ENCODE measurements at regions not wholly inside any gene's neighbourhood (a gene's known extent, or its start where the extent isn't known, plus 50 kb on each side); places are given as distances from the start of the nearest gene placed in this dataset.
A peak's percentile ranks its signal among the peaks of the same experiment; 100 is the strongest.

- TF ChIP-seq CTCF (IDR thresholded peaks at IDR 0.05 in 2 of 3, conservative IDR thresholded peaks at IDR 0.05 in 1 of 3; ENCODE audit: control insufficient read depth in 2 of 3, extremely low read depth in 1 of 3, insufficient read depth in 1 of 3, low read depth in 3 of 3, low read length in 3 of 3) (no peak), ETV6 (conservative IDR thresholded peaks at IDR 0.05 in 1 of 2, IDR thresholded peaks at IDR 0.05 in 1 of 2; ENCODE audit: borderline replicate concordance in 1 of 2, low read depth in 1 of 2) (no peak), BCL3 (IDR thresholded peaks at IDR 0.05; ENCODE audit: borderline replicate concordance, insufficient read depth, low read depth, low read length, poor library complexity, severe bottlenecking) (no peak)
Measured at GRCh38 chr7:35558841-35559240, 136.1 kb downstream of the HERPUD2 start (continued).

DNA sequence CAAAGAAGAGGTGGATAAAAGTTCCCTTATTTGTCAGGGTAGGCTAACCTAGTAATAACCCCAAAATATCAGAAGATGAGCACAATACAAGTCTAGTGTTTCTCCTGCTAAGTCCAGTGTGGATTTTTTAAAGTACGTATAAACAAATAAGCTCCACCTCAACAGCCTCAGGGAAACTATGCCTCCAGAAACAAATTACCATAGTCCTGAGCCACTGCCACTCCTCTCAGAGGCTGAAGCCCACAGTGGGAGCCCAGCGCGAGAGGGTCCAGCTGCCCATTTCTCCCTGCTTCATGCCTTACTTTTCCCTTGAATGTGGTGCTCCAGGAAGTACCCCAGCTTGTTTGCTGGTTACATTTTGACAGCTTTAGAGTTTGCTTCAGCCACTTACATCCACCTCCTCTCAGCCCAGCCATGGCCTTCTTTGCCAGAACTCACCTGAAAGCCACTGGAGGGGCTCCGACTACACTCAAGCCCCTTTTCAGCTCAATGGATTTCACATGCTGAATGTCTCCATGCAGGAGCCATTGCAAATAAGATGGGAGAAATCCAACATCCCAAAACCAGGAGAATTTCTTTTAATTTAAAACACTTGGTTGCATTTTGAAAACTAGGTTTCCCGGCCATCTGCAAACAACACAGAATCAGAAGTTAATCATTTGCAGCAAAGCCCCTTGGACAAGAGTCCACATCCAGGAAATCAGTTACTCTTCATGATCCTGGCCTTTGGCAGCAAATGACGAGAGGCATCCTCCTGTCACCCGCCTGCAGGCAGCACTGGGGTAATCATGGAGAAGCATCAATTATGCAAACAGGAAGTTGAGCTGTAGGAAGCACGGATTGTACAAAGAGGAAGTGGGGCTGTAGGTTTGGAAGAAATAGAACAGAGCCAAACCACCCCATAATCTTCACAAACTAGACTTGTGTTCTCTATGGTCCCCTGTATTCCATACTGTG lies 138.1 kb downstream of the HERPUD2 start:
- no peak for TF ChIP-seq YBX1 (IDR thresholded peaks at IDR 0.05)
- TF ChIP-seq SPI1 (IDR thresholded peaks at IDR 0.05; ENCODE audit: borderline replicate concordance, insufficient read depth, low read depth, low read length): peak; percentile 41; the same call in 1 of the 2 replicates
- TF ChIP-seq, protein P1, sequence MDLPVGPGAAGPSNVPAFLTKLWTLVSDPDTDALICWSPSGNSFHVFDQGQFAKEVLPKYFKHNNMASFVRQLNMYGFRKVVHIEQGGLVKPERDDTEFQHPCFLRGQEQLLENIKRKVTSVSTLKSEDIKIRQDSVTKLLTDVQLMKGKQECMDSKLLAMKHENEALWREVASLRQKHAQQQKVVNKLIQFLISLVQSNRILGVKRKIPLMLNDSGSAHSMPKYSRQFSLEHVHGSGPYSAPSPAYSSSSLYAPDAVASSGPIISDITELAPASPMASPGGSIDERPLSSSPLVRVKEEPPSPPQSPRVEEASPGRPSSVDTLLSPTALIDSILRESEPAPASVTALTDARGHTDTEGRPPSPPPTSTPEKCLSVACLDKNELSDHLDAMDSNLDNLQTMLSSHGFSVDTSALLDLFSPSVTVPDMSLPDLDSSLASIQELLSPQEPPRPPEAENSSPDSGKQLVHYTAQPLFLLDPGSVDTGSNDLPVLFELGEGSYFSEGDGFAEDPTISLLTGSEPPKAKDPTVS (IDR thresholded peaks at IDR 0.05; ENCODE audit: low read depth, low read length): no peak
- TF ChIP-seq TCF7 (IDR thresholded peaks at IDR 0.05; ENCODE audit: borderline replicate concordance): no peak
- SMC1A ChIA-PET (ENCODE audit: uncharacterized antibody, unreplicated experiment): no interaction called here
- CTCF ChIA-PET: interaction anchor here (0.9 kb wide), 1 partner anchor 37 kb away, joined by 3 read pairs; no protein-coding TSS in a partner anchor
- Histone ChIP-seq H3K4me3 (no peak overlapping the region), H3K4me2 (ENCODE audit: control insufficient read depth, insufficient read depth) (no peak overlapping the region), H4K20me1 (ENCODE audit: control insufficient read depth, insufficient read depth) (no peaks in the 10 kb centered on the region), H3K9me3 (replicated peaks; ENCODE audit: control insufficient read depth, insufficient read depth, low read length) (no peaks in the 10 kb centered on the region), H2AFZ (ENCODE audit: control insufficient read depth, low read depth, low read length) (no peak overlapping the region), H3K27ac (ENCODE audit: control insufficient read depth, insufficient read depth) (no peak overlapping the region), H3K79me2 (ENCODE audit: control insufficient read depth, insufficient read depth, low read length) (no peaks in the 10 kb centered on the region), H3K4me1 (ENCODE audit: control insufficient read depth, insufficient read depth, low read length) (no peaks in the 10 kb centered on the region), H3K9ac (ENCODE audit: control insufficient read depth, insufficient read depth, low read length) (no peak overlapping the region), H3K36me3 (ENCODE audit: control insufficient read depth in 2 of 2, insufficient read depth in 2 of 2, low read length in 1 of 2) (no peaks in the 10 kb centered on the region), H3K27me3 (replicated peaks in 1 of 2; ENCODE audit: control insufficient read depth in 2 of 2, insufficient read depth in 2 of 2, low read length in 1 of 2) (no peaks in the 10 kb centered on the region; a peak in 2 of 4 replicates)
- in situ Hi-C loops (cut with MboI) (no loop called here), intact Hi-C loops (cut with micrococcal nuclease; ENCODE audit: unreplicated experiment) (no loop called here)
- WGBS (ENCODE audit: insufficient coverage, insufficient replicate concordance, low lambda C conversion rate, missing lambda C conversion rate): 55% methylated on average over 8 of the region's 8 CpGs
- FAIRE-seq (no peak), ATAC-seq (no peak), DNase-seq (ENCODE audit: low read depth, low spot score) (no peak)
- RAD21 ChIA-PET (ENCODE audit: unreplicated experiment): no interaction called here
- POLR2A ChIA-PET: no interaction called here
- no TSS peak for BruUV-seq (replicated peaks)

All from GM12878 (cell line).